GM06990 (cell line): ENCODE measurements at regions not wholly inside any gene's neighbourhood (a gene's known extent, or its start where the extent isn't known, plus 50 kb on each side); places are given as distances from the start of the nearest gene placed in this dataset.

ENCODE experiments used
- DNase-seq: peaks from one replicate; pipeline ENCODE4 v3.0.0-alpha.2; 2011; ENCODE audit not compliant: insufficient read length; ENCODE audit errors: extremely low read depth
- H3K27me3 ChIP-seq: replicated peaks from 2 replicates; pipeline ENCODE4 v1.6.0; 2011; ENCODE audit warnings: low read length; ENCODE audit not compliant: control insufficient read depth, insufficient read depth
- H3K36me3 ChIP-seq: 2 replicates; pipeline ENCODE4 v1.5.1; 2011; ENCODE audit warnings: low read length; ENCODE audit not compliant: control insufficient read depth, insufficient read depth
- H3K4me3 ChIP-seq: replicated peaks from 2 replicates; pipeline ENCODE4 v1.5.1; 2011; ENCODE audit warnings: low read depth, mild to moderate bottlenecking, control low read depth, low read length
- CTCF ChIP-seq: IDR thresholded peaks from 2 replicates; pipeline ENCODE4 v1.5.1; 2011; ENCODE audit warnings: low read length, control low read depth, mild to moderate bottlenecking, inconsistent platforms; ENCODE audit not compliant: insufficient read depth, poor library complexity, severe bottlenecking

- no peak overlapping the region for H3K4me3 ChIP-seq
- TF ChIP-seq CTCF, result no peak
- no peak for DNase-seq
- no peaks in the 10 kb centered on the region for H3K27me3 ChIP-seq
- H3K36me3 ChIP-seq, result no peaks in the 10 kb centered on the region
These were observed 230.2 kb upstream of the CD96 start for GRCh38 chr3:111311709-111312235.

DNA sequence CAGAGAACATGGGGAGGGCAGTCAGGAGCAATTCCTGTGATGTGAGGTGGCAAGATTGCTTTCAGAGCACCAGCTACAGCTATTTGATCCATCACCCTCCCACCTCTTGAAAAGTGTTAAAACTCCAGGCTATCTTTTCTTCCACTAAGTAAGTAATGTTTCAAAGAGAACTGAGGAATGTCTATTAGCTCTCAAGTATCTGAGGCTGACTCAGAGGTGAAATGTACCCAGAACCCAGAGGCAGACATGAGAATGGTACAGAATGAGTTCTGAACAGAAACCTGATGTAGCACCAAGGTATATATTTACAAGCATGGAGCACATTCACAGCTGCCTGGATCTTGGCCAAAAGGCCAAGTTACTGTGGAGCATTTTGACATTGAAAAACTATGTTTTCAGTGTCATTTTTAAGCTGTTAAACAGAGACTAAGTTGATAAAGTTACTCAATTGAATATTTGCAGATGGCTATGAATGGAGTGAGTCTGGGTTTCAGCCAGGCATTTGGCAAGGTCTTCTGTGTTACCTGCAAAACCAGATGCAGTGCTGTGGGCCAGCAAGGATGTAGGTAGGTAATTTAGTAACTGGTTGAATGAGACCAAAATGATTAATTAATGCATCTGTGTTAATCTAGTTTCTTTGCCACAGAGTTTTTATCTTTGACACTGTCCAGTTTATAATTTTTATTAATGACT is 227.7 kb upstream of the CD96 start:
- Histone ChIP-seq H3K36me3 (no peaks in the 10 kb centered on the region), H3K27me3 (no peaks in the 10 kb centered on the region), H3K4me3 (no peak overlapping the region)
- no peak for TF ChIP-seq CTCF
- DNase-seq, result no peak

DNA sequence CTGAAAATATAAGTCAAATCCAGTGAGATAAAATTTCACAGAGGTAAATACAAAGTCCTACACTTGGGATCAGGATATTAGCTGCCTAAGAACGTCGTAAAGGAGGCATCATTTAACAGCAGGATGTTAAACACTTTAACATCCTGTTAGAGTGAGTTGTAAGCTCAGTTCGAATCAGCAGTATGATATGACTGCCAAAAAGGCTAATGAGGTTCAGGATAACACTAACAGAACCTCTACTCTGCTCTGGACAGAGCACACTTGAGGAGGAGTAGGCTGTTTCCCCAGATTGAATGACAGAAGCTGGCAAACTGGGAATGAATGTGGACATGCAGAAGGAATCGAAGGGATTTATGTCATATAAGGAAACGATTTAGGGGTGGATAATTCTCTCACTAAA is 227.1 kb upstream of the CD96 start:
- TF ChIP-seq CTCF, result no peak
- H3K36me3 ChIP-seq, result no peaks in the 10 kb centered on the region
- no peak for DNase-seq
- no peaks in the 10 kb centered on the region for H3K27me3 ChIP-seq
- H3K4me3 ChIP-seq, result no peak overlapping the region

DNA sequence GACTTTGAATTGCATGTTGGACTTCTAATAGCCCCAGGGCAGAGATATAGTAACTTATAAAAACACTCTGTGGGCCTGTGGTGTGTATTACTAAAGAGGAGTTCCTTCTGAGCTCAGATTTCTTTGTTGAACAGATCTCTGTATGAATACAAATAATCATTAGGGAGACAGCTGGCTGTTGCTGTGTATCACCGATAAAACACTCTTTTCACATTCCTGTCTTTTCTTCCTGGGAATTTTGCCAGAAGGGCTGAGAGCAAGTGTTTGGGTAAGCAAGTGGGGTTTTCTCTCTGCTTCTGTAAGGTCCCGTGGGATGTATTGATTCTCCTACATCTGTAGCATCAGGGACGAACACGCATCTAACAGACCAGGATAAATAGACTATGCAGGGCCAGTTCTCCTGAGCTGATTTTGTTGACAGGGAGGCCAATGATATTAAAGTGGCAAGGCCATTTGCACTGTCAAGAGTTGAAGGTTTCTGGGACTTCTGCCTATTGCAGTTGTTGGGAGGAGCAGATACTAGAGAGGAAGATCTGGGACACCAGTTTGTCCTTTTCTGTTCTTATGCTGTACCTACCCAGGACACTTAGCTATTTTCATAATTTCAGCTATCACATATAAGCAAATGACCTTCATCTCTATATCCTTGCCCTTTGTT is 225.9 kb upstream of the CD96 start:
- DNase-seq, result no peak
- H3K36me3 ChIP-seq, result no peaks in the 10 kb centered on the region
- no peak overlapping the region for H3K4me3 ChIP-seq
- TF ChIP-seq CTCF, result no peak
- no peaks in the 10 kb centered on the region for H3K27me3 ChIP-seq

DNA sequence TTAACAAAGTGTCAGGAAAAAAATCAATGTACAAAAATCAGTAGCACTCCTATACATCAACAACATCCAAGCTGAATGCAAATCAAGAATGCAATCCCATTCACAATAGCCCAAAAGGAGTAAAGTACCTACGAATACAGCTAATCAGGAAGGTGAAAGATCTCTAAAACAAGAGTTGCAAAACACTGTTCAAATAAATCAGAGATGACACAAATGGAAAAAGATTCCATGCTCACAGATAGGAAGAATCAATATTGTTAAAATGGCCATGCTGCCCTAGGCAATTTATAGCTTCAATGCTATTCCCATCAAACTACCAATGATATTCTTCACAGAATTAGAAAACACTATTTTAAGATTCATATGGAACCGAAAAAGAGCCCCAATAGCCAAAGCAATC is 223.7 kb upstream of the CD96 start:
- Histone ChIP-seq H3K27me3 (no peaks in the 10 kb centered on the region), H3K4me3 (no peak overlapping the region), H3K36me3 (no peaks in the 10 kb centered on the region)
- DNase-seq, result no peak
- no peak for TF ChIP-seq CTCF

DNA sequence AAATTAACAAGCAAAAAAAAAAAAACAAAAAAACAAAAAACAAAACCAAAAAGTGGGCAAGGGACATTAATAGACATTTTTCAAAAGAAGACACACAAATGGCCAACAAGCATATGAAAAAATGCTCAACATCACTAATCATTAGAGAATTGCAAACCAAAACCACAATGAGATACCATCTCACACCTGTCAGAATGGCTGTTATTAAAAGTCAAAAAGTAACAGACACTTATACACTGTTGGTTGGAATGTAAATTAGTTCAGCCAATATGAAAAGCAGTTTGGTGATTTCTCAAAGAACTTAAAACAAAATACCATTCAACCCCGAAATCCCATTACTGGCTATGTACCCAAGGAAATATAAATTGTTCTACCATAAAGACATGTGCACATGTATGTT is 222.4 kb upstream of the CD96 start:
- Histone ChIP-seq H3K4me3 (no peak overlapping the region), H3K36me3 (no peaks in the 10 kb centered on the region), H3K27me3 (no peaks in the 10 kb centered on the region)
- TF ChIP-seq CTCF, result no peak
- DNase-seq, result no peak
